Inferior parietal cortex (tissue), 1 donor: ENCODE measurements at regions not wholly inside any gene's neighbourhood (a gene's known extent, or its start where the extent isn't known, plus 50 kb on each side); places are given as distances from the start of the nearest gene placed in this dataset.
"Not testable (repeated sequence)": the region's sequence is repeated elsewhere in the genome, so short reads cannot be mapped to it uniquely, and the experiment has no call there.

Source experiments
- DNase-seq: peaks from one replicate; pipeline ENCODE4 v3.0.0-alpha.2; 2016; ENCODE audit errors: extremely low spot score

DNA sequence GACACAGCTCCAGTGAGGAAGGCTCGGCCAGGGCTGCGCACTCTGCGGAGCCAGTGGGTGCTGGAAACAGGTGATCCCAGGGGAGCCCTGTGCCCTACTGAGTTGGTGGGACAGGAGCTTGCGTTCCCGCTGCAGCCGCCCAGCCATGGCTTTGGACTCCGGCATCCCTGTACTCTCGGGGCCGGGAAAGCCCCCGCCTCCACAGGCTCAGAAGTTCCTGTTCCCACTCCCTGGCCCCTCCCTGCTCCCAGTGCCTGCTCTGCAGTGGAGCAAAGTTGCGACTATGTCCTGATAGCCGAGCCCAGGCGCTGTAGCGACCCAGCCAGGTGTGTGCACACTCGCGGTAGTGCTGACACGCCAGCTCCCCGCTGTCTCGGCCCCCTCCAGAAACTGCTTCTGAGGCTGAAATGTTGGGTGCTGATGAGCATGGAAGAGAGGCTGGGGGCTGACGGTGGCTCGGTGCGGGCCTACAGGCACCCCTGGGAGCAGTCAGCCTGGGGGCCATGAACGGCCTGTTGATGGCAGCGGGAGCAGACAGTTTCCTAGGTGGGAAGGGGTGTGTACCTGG lies 344.6 kb upstream of the MGAT4C start:
- DNase-seq: no peak

DNA sequence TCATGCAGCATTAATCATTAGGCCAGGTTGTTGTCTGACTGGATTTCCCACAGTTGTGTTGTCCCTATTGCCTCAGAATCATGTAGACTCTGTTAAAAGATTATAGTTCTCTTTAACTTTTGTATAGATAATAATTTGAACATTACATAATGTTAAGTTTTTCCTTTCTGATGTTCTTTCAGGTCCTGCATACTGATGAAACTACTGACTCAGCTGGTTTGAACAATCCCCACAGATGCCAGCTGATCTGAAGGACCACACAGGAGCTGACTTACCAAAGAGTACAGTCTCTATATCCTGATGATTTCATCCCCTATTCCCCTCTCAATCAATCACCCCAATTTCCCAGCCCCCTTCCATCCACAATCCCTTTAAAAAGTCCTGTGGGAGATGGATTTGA lies 341.2 kb upstream of the MGAT4C start:
- DNase-seq: no peak

DNA sequence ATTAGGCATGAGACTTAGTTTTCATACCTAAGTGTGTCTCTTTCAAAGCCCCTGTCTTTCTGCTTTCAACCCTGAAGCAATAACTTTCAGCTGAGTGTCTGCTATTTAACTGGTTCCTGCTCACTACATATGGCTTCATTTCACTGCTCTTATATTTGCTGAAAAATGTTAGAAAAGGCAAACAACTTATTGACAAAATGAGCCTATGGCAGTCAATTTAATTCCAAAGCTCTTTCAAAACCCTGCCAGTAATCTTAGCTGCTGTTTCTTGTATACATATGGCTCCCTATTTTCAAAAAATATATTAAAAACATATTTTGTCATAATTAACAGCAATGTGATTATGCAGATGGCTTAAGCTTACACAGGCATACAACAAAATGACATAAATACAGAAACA lies 334.1 kb upstream of the MGAT4C start:
- DNase-seq: no peak

DNA sequence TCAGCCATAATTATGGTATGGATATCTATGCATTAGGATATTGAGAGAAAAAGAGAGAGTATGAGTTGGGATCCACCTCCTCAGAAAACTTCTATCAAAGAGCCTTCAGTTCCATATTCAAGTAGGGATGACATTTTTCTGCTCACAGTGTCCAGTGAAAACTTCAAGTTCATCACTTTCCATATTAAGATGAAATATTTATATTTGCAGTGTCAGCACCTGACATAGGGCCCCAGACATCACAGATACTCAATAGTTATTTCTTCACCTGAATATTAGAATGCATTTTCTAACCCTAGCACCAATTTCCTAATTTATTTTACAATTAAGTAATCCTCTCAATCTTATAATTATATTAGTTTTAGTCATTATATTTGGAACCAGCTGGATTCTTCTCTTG lies 318.0 kb upstream of the MGAT4C start:
- DNase-seq: no peak

DNA sequence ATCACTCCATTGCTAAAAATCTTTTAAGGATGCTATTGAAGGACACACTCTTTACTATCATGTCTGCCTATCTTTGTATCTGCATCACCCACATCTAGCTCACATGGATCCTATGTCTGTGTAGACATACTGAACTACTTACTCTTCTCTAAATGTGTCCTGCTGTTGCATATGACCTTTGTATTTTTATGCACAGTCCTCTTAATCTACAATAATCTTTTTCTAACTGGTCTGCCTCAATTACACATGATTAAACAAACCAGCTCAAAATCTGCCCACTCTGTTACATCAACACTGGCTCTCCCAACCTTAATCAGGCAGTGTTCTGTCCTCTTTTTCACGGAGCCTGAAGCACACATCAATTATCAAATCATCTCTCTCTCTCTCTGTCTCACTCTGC lies 316.3 kb upstream of the MGAT4C start:
- no peak for DNase-seq

DNA sequence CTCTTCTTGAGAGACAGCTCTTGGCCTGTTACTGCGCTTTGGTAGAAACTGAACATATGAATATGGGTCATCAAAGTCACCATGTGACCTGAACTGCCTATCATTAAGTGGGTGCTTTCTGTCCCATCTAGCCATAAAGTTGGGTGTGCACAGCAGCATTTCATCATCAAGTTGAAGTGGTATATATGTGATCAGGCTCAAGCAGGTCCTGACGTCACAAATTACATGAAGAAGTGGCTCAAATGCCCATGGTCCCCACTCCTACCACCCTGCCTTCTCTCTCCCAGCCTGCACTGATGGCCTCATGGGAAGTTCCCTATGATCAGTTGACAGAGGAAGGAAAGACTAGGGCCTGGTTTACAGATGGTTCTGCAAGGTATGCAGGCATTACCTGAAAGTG lies 308.8 kb upstream of the MGAT4C start:
- no peak for DNase-seq

DNA sequence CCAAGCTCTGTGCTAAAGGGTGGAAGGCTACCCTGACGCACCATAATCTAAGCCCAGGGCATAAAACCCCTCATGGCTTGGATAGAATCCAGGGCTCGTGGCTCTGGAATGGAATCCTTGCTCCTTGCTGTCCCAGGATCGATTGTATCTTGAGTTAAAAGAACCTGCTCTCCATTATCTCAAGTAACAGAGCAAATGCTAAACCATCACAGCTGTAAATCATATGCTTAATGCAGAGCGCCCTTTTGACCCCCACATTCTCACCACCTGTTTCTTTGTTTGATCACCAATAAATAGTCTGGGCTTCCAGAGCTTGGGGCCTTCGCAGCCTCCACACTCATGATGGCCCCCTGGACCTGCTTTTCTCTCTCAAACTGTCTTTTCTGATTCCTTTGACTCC lies 299.3 kb upstream of the MGAT4C start:
- not testable (repeated sequence) for DNase-seq

DNA sequence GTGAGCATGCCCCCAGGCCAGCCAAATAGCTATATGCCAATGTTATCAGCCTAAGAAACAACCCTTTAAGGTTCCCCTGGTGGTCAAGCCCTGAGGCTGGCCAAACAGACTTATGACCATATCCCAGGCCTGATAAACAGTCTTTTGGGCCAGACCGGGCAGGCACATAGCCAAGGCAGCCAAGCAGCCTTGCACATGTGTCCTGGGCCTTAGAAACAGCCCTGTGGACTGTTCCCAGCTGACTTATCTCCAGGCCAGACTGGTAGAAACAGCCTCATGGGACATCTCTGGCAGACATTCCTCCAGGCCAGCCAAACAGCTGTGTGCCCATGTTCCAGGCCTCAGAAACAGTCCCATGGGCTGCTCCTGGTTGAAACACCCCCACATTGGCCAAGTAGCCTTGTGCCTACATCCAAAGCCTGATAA lies 295.0 kb upstream of the MGAT4C start:
- no peak for DNase-seq

DNA sequence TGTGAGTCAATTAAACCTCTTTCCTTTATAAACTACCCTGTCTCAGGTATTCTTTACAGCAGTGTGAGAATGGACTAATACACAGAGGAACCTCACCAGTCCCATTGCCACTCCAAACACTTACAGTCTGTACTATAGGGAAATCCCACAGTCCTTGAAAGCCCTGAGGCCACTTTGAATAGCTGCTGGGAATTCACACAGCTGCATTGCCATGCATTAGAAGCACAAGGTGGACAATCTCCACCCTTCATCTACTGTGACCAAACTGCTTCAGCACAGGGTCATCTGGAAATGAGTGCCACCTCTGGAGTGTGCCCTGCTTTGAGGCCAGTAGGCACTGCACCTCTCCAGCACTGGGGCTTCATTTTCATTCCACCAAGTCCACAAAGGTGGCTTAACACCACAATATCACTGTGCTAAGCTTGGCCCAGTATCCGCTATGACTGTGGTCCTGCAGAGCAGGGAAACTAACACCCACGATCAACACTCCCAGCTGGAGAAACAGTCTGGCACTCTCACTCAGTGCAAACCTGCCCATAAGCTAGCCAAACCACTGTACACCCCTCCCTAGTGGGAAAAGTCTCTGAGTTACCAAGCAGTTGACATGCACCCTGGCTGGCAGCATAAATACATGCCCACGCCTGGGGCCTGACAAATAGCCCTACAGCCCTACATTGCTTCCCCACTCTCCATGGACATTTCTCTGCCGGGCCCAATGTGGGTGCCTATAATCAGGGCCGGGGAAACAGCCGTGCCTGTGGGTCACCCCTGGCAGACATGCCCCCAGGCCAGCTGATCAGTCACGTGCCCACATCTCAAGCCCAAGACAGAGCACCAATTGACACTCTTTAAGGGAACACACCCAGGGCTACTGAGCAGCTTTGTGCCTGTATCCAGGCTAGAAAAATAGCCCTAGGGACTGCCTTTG lies 294.3 kb upstream of the MGAT4C start:
- DNase-seq: no peak

DNA sequence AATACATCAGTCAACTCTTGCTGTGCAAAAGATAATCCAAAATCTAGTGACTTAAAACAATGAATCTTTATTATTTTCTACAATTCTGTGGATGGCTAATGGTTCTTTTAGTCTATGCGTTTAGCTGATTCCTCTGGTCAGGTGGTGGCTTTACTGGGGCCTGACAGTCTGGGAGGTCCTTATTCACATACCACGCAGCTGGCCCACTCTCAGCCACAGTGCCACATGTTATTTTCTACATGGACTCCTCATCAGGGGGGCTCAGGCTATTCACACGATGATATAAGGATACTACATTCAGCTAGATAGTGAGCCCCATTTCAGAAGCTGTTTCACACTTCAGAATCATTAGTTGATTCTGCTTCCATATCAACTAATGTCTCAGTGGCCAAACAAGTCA lies 287.5 kb upstream of the MGAT4C start:
- DNase-seq: no peak

DNA sequence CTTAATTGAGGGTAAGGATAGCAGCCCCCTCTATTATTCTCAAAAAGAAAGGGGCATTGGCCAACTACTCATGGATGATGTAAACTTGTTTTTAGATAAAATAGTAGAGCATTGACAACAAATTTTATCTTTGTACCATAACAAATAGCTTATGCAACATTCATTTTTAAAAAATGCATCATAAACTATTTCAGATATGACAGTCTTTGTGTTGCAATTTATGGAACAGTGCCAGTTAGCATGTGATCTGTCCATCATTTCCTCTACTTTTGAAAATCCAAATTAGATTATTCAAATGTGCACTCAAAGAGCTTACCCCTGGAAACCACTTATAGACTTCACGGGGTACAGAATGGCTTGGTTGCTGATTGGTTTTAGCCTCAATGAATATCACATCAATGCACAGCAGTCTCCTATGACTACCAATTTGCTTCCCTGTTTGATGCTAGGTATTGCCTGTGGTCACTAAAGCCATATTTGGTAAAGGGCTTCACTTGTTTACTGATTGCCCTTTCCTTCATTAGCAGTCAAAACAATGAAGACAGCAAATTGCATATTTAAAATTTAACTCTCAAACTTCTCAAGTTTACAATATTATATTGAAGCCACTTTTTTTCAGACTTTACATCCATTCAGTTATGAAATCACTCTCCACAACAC lies 274.9 kb upstream of the MGAT4C start:
- no peak for DNase-seq

DNA sequence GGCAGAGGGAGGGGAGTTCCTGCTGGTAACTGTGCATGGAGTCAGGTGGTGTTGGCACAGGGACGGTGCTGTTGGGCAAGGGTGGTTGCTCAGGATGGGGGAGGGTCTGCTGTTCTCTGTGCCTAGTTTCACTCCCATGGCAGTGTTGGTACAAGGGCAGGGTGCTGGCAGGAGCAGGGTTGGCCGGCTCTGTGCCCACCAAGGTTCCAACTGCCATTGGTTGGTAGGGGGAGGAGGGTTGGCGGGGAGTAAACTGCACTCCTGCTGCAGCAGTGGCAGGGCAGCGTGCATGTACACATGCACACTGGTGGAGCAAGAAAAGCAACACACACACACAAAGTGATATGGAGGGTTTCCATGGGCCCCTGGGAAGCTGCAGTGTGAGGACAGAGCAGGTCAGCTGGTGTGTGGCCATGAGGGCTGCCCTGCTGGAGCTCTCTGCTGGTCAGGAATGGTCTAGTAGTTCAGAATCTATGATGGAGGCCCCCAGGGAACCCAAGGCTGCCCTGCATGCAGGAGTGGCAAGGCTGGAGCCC lies 269.9 kb upstream of the MGAT4C start:
- DNase-seq: no peak

DNA sequence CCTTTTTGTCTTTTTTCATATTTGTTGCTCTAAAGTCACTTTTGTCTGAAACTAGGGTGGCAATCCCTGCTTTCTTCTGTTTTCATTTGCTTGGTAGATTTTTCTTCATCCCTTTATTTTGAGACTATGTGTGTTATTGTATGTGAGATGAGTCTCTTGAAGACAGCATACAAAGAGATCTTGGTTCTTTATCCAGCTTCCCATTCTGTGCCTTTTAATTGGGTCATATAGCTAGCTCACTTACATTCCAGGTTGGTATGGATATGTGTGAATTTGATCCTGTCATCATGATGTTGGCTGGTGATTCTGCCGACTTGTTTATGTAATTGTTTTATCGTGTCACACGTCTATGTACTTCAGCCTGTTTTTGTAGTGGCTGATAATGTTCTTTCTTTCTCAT lies 267.7 kb upstream of the MGAT4C start:
- DNase-seq: no peak

DNA sequence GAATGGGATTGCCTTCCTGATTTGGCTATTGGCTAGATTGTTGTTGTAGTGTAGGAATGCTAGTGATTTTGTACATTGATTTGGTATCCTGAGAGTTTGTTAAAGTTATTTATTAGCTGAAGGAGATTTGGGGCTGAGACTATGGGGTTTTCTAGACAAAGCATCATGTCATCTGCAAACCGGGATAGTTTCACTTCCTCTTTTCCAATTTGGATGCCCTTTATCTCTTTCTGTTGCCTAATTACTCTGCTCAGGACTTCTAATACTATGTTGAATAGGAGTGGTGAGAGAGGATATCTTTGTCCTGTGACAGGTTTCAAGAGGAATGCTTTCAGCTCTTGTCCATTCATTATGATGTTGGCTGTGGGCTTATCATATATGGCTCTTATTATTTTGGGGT lies 265.7 kb upstream of the MGAT4C start:
- DNase-seq: no peak

DNA sequence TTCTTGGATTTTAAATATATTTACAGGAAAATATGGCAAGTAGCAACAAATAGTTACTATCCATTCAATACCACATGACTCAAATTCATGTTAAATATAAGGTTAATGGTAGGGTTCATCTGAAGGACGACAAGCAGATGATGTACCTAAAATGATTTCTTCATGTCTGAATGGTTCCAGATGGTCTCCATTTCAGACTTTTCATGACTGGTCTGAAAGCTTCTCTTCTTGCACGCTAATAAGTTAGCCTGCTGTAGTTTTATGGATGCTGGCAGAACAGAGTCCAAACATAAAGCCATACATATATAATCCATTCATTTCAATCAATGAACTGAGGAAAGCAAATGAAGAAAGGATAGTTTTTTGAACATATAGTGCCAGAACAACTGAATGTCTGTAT lies 257.0 kb upstream of the MGAT4C start:
- DNase-seq: no peak

DNA sequence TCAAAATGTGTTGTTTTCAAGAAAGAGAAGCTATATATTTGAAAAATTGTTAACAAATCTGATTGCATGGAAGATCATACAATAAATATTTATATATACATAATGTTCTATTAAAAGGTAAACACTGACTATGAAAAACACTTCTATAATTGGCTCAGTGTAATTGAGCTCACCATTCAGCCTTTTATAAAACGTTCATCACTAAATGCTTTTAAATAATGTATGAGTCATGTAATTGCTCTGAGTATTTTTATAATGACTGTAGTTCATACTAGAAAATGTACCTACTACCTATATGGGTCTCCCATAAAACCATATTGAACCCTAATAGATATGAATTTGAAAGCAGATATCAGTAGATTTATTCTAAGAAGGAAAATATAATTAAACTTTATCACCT lies 240.4 kb upstream of the MGAT4C start:
- no peak for DNase-seq

DNA sequence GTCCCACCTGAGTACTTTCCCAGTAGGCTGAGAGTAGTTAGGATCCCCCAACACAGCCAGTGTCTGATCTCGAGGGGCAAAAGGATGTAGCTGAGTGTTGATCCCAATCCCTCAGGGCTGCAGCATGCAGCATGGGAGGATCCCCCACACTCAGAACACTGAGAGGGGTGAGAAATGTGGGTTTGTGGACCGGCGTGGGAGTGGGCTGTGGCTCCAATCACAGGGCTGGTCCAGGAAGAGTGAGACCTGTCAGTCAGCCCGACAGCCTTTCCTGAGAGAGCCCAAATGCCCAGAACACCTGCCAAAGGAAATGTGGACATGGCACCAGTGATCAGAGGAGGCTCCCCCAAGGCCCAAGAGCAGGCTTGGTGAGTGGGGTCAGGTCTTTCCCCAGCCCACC lies 228.3 kb upstream of the MGAT4C start:
- DNase-seq: no peak

DNA sequence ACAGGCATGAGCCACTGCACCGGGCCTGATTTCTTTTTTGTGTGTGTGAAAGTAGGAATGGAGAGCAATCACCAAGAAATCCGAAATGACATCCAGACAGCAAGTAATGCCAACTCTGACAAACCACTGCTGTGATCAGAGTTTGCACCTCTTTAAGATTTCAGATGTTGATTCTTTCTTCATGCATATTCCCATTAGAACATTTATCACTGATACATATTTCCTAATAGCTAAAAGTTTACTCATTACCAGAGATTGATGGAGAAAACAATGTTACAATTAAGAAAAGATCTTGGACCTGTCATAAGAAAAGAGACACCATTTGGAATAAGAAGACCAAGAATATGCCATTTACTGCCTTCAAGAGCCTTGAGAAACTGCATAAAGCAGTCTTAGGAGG lies 217.0 kb upstream of the MGAT4C start:
- DNase-seq: no peak

DNA sequence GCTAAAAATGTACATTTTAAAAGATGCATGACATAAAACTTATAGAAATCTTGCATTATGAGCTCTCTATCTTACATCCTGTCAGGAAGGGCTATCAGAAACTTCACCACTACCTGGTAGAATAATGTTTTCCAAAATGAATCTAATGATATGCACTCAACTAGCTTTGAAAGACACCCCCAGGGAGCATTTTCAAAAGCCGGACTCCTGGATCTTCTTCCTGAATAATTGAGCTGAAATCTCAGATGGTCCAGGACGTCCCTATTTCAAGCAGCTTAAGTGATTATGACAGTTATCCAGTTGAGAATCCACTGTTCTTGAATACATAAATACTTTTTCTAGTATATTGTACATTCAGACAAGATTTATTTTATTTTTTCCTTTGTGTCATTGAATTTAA lies 200.6 kb upstream of the MGAT4C start:
- DNase-seq: no peak

DNA sequence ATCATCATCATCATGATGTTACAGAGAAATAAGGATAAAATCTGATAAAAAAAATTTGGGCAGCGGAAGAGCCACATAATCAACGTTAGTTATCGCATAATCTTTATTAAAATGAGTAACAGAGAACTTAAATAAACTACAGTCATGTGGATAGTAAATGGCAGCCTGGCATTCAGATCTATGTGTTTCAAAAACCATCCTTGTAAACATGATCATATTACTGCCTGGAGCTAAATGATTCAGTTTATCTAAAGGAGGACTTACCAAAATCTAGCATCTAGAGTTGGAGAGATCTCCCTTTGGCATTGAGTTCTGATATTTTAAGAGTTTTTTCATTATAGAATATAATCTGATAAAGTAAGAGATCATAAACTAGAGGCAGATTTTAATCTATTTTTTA lies 200.1 kb upstream of the MGAT4C start:
- no peak for DNase-seq

DNA sequence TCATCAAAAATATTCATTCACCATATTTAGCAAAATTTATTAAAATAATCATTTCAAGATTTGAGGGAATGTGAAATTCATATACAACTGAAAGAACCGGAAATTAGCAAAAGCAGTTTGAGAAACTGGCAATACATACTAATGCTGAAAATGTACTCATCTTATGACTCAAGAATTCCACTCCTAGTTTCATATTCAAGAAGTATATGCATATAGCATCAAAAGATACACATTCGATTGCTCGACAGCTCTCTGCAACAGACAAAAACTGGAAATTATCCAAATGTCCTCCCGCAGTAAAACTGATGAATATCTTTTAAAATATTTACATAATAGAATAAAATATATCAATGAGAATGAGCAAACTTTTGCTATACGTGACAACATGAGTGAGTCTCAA lies 189.2 kb upstream of the MGAT4C start:
- no peak for DNase-seq

DNA sequence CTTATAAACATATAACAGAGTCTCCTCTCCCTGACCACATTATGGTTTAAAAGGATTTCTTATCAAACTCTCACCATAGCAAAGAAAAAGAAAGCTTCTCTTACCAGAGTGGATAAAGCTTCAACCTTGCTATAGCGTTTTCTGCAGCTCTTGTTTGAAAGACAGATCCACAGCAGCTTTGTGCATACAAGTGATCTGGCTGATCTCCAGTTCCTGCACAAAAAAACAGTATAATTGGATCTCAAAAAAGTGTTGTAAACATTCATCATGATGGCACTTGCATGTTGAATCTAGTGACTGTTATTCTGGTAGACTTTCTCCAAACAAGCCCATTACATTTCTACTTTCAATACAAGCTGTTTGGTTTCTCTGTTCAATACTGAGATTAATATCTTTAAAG lies 178.9 kb upstream of the MGAT4C start:
- DNase-seq: peak; percentile 25

DNA sequence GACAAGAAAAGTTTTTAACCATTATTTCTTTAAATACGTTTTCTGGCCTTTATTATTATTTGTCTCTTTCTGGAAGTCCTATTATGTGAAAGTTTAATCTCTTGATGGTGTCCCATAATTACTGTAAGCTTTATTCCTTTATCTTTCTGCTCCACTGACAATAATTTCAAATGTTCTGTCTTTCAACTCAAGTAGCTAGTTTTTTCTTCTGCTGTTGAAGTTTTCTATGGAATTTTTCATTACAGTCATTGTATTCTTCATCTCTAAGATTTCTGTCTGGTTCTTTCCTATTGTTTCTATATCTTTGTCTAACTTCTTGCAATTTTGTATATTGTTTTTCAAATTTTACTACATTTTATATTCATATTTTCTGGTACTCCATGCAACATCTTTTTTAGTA lies 173.6 kb upstream of the MGAT4C start:
- DNase-seq: no peak
